ENCODE measurements at regions not wholly inside any gene's neighbourhood (a gene's known extent, or its start where the extent isn't known, plus 50 kb on each side); places are given as distances from the start of the nearest gene placed in this dataset.

DNA sequence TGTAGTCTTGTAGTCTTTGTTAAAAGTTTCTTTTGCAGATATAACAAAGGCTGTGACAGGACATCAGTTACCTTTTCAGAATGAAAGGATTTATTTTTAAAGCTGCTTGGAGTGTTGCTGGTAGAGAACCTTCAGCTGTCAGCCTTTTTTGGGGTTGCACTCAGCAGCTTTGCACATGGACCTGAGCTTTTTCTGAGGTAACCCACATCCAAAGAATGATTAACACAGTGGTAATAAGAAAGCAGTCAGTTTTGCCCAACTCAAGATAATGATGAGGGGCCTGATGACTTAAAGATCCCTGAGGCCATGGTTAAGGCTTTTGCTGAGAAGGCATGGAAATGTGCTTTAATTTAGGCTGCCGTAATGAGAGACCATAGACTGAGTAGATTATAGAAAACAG is 1042.7 kb downstream of the PLOD2 start:
- Histone ChIP-seq H3K4me1 (ENCODE audit: control insufficient read depth, extremely low read depth, insufficient read depth, low read length) (no peaks in the 10 kb centered on the region), H4K20me1 (ENCODE audit: control insufficient read depth, extremely low read depth, insufficient read depth, low read length) (no peaks in the 10 kb centered on the region), H3K79me2 (ENCODE audit: control insufficient read depth, insufficient read depth, low read length) (no peaks in the 10 kb centered on the region), H3K27me3 (ENCODE audit: control insufficient read depth, extremely low read depth, insufficient read depth, low read length) (no peaks in the 10 kb centered on the region), H3K4me3 (ENCODE audit: control insufficient read depth in 2 of 3, extremely low read depth in 1 of 3, insufficient read depth in 2 of 3, low read depth in 1 of 3, low read length in 3 of 3) (no peak overlapping the region), H3K27ac (ENCODE audit: control insufficient read depth, insufficient read depth, low read length) (no peak overlapping the region), H3K36me3 (ENCODE audit: control insufficient read depth in 2 of 2, extremely low read depth in 1 of 2, insufficient read depth in 2 of 2, low read length in 2 of 2) (no peaks in the 10 kb centered on the region), H3K9ac (ENCODE audit: control insufficient read depth, extremely low read depth, insufficient read depth, low read length) (no peak overlapping the region), H3K9me1 (ENCODE audit: control insufficient read depth, extremely low read depth, insufficient read depth, low read length) (no peaks in the 10 kb centered on the region), H3K9me3 (ENCODE audit: control insufficient read depth, low read depth, low read length) (no peaks in the 10 kb centered on the region), H3K4me2 (ENCODE audit: control insufficient read depth, extremely low read depth, insufficient read depth, low read depth, low read length) (no peak overlapping the region), H2AFZ (ENCODE audit: control insufficient read depth, low read length) (no peak overlapping the region)
- TF ChIP-seq, protein P1, sequence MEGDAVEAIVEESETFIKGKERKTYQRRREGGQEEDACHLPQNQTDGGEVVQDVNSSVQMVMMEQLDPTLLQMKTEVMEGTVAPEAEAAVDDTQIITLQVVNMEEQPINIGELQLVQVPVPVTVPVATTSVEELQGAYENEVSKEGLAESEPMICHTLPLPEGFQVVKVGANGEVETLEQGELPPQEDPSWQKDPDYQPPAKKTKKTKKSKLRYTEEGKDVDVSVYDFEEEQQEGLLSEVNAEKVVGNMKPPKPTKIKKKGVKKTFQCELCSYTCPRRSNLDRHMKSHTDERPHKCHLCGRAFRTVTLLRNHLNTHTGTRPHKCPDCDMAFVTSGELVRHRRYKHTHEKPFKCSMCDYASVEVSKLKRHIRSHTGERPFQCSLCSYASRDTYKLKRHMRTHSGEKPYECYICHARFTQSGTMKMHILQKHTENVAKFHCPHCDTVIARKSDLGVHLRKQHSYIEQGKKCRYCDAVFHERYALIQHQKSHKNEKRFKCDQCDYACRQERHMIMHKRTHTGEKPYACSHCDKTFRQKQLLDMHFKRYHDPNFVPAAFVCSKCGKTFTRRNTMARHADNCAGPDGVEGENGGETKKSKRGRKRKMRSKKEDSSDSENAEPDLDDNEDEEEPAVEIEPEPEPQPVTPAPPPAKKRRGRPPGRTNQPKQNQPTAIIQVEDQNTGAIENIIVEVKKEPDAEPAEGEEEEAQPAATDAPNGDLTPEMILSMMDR (optimal IDR thresholded peaks at IDR 0.05 in 1 of 3, IDR thresholded peaks at IDR 0.05 in 1 of 3, conservative IDR thresholded peaks at IDR 0.05 in 1 of 3; ENCODE audit: extremely low read depth in 1 of 3, insufficient read depth in 2 of 3, low read length in 3 of 3) = no peak
- TF ChIP-seq EZH2 (IDR thresholded peaks at IDR 0.05; ENCODE audit: low read length) = no peak
- DNase-seq (ENCODE audit: low read depth, low spot score) (no peak), FAIRE-seq (no peak)
- dilution Hi-C loops (cut with MboI; ENCODE audit: extremely low pct_ligation_motif_present, low sequenced_read_pairs) = no loop called here

DNA sequence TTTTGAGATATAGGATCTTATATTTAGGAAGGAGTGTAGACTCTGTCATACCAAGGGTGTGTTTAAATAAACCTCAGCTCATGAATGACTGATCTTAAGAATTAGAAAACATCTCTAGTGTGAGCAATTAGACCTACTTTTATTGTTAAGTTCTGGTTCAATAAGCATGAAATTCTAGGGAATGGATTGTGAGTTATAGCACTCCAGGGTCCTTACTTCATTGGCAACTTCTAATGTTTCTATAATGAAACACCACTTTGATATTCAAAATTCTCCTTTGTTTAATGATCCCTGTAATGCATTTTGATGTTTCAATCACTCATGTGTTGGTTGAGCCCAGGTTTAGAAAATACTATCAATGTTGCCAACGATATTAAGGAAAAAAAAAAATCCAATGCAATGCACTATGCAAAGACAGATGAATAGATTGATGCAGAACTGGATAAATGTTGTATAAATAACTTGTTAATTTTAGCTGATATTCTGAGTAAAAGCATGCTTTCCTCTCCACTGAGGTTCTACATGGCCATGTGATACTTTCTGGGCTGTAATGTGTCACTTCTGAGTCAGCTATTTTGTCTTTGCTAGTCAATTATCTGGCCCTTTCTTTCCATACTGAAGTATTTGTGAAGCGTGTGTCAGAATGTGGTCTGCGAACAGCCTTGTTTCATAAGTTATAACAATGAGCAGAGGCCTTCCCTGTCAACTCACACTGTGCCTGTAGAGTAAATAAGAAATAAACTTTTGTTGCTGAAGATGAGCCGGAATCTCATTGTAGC is 1035.9 kb downstream of the PLOD2 start:
- Histone ChIP-seq H3K4me3 (ENCODE audit: control insufficient read depth in 2 of 3, extremely low read depth in 1 of 3, insufficient read depth in 2 of 3, low read depth in 1 of 3, low read length in 3 of 3) (no peak overlapping the region), H3K4me1 (ENCODE audit: control insufficient read depth, extremely low read depth, insufficient read depth, low read length) (no peaks in the 10 kb centered on the region), H2AFZ (ENCODE audit: control insufficient read depth, low read length) (no peak overlapping the region), H4K20me1 (ENCODE audit: control insufficient read depth, extremely low read depth, insufficient read depth, low read length) (no peaks in the 10 kb centered on the region), H3K79me2 (ENCODE audit: control insufficient read depth, insufficient read depth, low read length) (no peaks in the 10 kb centered on the region), H3K9ac (ENCODE audit: control insufficient read depth, extremely low read depth, insufficient read depth, low read length) (no peak overlapping the region), H3K27ac (ENCODE audit: control insufficient read depth, insufficient read depth, low read length) (no peak overlapping the region), H3K27me3 (ENCODE audit: control insufficient read depth, extremely low read depth, insufficient read depth, low read length) (no peaks in the 10 kb centered on the region), H3K4me2 (ENCODE audit: control insufficient read depth, extremely low read depth, insufficient read depth, low read depth, low read length) (no peak overlapping the region), H3K36me3 (ENCODE audit: control insufficient read depth in 2 of 2, extremely low read depth in 1 of 2, insufficient read depth in 2 of 2, low read length in 2 of 2) (no peaks in the 10 kb centered on the region), H3K9me1 (ENCODE audit: control insufficient read depth, extremely low read depth, insufficient read depth, low read length) (no peaks in the 10 kb centered on the region), H3K9me3 (ENCODE audit: control insufficient read depth, low read depth, low read length) (no peaks in the 10 kb centered on the region)
- no peak for DNase-seq (ENCODE audit: low read depth, low spot score)
- dilution Hi-C loops (cut with MboI; ENCODE audit: extremely low pct_ligation_motif_present, low sequenced_read_pairs) = no loop called here
- TF ChIP-seq EZH2 (IDR thresholded peaks at IDR 0.05; ENCODE audit: low read length) = no peak
- TF ChIP-seq, protein P1 (optimal IDR thresholded peaks at IDR 0.05 in 1 of 3, IDR thresholded peaks at IDR 0.05 in 1 of 3, conservative IDR thresholded peaks at IDR 0.05 in 1 of 3; ENCODE audit: extremely low read depth in 1 of 3, insufficient read depth in 2 of 3, low read length in 3 of 3) = no peak
- FAIRE-seq = no peak
